ENCODE measurements at regions not wholly inside any gene's neighbourhood (a gene's known extent, or its start where the extent isn't known, plus 50 kb on each side); places are given as distances from the start of the nearest gene placed in this dataset.

- Histone ChIP-seq H3K4me2 (ENCODE audit: control insufficient read depth, extremely low read depth, insufficient read depth, low read depth, low read length) (no peak overlapping the region), H3K27me3 (ENCODE audit: control insufficient read depth, extremely low read depth, insufficient read depth, low read length) (no peaks in the 10 kb centered on the region), H3K27ac (ENCODE audit: control insufficient read depth, insufficient read depth, low read length) (no peak overlapping the region), H3K4me3 (ENCODE audit: control insufficient read depth in 2 of 3, extremely low read depth in 1 of 3, insufficient read depth in 2 of 3, low read depth in 1 of 3, low read length in 3 of 3) (no peak overlapping the region), H3K9me3 (ENCODE audit: control insufficient read depth, low read depth, low read length) (no peaks in the 10 kb centered on the region), H2AFZ (ENCODE audit: control insufficient read depth, low read length) (no peak overlapping the region), H3K79me2 (ENCODE audit: control insufficient read depth, insufficient read depth, low read length) (no peaks in the 10 kb centered on the region), H3K9me1 (ENCODE audit: control insufficient read depth, extremely low read depth, insufficient read depth, low read length) (no peaks in the 10 kb centered on the region), H3K36me3 (ENCODE audit: control insufficient read depth in 2 of 2, extremely low read depth in 1 of 2, insufficient read depth in 2 of 2, low read length in 2 of 2) (no peaks in the 10 kb centered on the region), H3K9ac (ENCODE audit: control insufficient read depth, extremely low read depth, insufficient read depth, low read length) (no peak overlapping the region), H4K20me1 (ENCODE audit: control insufficient read depth, extremely low read depth, insufficient read depth, low read length) (no peaks in the 10 kb centered on the region), H3K4me1 (ENCODE audit: control insufficient read depth, extremely low read depth, insufficient read depth, low read length) (no peaks in the 10 kb centered on the region)
- DNase-seq (ENCODE audit: low read depth, low spot score): no peak
- no peak for TF ChIP-seq EZH2 (IDR thresholded peaks at IDR 0.05; ENCODE audit: low read length)
- TF ChIP-seq, protein P1, sequence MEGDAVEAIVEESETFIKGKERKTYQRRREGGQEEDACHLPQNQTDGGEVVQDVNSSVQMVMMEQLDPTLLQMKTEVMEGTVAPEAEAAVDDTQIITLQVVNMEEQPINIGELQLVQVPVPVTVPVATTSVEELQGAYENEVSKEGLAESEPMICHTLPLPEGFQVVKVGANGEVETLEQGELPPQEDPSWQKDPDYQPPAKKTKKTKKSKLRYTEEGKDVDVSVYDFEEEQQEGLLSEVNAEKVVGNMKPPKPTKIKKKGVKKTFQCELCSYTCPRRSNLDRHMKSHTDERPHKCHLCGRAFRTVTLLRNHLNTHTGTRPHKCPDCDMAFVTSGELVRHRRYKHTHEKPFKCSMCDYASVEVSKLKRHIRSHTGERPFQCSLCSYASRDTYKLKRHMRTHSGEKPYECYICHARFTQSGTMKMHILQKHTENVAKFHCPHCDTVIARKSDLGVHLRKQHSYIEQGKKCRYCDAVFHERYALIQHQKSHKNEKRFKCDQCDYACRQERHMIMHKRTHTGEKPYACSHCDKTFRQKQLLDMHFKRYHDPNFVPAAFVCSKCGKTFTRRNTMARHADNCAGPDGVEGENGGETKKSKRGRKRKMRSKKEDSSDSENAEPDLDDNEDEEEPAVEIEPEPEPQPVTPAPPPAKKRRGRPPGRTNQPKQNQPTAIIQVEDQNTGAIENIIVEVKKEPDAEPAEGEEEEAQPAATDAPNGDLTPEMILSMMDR (optimal IDR thresholded peaks at IDR 0.05 in 1 of 3, IDR thresholded peaks at IDR 0.05 in 1 of 3, conservative IDR thresholded peaks at IDR 0.05 in 1 of 3; ENCODE audit: extremely low read depth in 1 of 3, insufficient read depth in 2 of 3, low read length in 3 of 3): no peak
- dilution Hi-C loops (cut with MboI; ENCODE audit: extremely low pct_ligation_motif_present, low sequenced_read_pairs): no loop called here
- FAIRE-seq: no peak
These were observed 85.5 kb upstream of the NUDT12 start for GRCh38 chr5:103648086-103648485.

DNA sequence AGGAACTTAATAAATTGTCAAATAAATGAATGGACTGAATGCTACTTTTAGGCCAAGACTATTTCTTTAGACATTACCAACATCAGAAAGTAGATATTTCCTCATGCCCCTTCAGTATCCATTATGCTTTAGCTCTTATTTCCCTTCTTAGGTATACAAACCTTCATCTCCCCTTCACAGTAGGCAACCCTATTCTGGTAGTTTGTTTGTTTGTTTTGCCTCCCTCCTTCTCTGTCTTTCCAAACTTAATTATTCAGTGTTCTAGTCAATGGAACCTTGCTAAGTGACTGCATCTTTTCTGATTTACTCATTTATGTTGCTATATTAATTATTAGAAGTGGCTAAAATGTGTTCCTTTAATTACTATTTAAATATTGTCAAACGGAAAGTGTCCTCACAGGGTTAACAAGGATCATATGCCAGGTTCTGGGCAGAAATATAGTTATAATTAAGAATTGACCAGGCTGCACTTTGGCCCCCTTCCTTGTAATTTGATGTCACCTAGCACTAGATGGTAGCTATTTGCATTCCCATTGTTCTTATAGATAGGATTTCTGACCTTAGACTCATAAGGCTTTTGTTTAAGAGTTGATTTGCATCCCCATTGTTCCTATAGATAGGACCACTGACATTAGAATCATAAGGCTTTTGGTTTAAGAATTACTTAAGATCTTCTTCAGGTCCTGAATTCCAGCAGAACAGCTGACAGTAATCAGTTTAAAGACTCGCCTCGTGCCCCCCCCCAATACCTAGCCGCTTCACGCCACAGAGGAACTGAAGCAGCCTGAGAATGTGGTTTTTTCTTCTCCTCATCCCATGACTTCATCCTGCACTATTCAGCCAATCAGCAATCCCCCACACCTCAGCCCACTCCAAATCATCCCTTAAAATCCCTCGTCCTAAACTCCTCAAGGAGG is 84.4 kb upstream of the NUDT12 start:
- H3K4me2 ChIP-seq (ENCODE audit: control insufficient read depth, extremely low read depth, insufficient read depth, low read depth, low read length): no peak overlapping the region
- no peak overlapping the region for H3K4me3 ChIP-seq (ENCODE audit: control insufficient read depth in 2 of 3, extremely low read depth in 1 of 3, insufficient read depth in 2 of 3, low read depth in 1 of 3, low read length in 3 of 3)
- no peaks in the 10 kb centered on the region for H3K36me3 ChIP-seq (ENCODE audit: control insufficient read depth in 2 of 2, extremely low read depth in 1 of 2, insufficient read depth in 2 of 2, low read length in 2 of 2)
- H3K27ac ChIP-seq (ENCODE audit: control insufficient read depth, insufficient read depth, low read length): no peak overlapping the region
- H3K27me3 ChIP-seq (ENCODE audit: control insufficient read depth, extremely low read depth, insufficient read depth, low read length): no peaks in the 10 kb centered on the region
- no peaks in the 10 kb centered on the region for H3K9me3 ChIP-seq (ENCODE audit: control insufficient read depth, low read depth, low read length)
- dilution Hi-C loops (cut with MboI; ENCODE audit: extremely low pct_ligation_motif_present, low sequenced_read_pairs): no loop called here
- H3K9me1 ChIP-seq (ENCODE audit: control insufficient read depth, extremely low read depth, insufficient read depth, low read length): no peaks in the 10 kb centered on the region
- no peaks in the 10 kb centered on the region for H4K20me1 ChIP-seq (ENCODE audit: control insufficient read depth, extremely low read depth, insufficient read depth, low read length)
- H3K4me1 ChIP-seq (ENCODE audit: control insufficient read depth, extremely low read depth, insufficient read depth, low read length): no peaks in the 10 kb centered on the region
- no peak overlapping the region for H2AFZ ChIP-seq (ENCODE audit: control insufficient read depth, low read length)
- no peak for FAIRE-seq
- DNase-seq (ENCODE audit: low read depth, low spot score): no peak
- no peak overlapping the region for H3K9ac ChIP-seq (ENCODE audit: control insufficient read depth, extremely low read depth, insufficient read depth, low read length)
- H3K79me2 ChIP-seq (ENCODE audit: control insufficient read depth, insufficient read depth, low read length): no peaks in the 10 kb centered on the region
- TF ChIP-seq, protein P1 (optimal IDR thresholded peaks at IDR 0.05 in 1 of 3, IDR thresholded peaks at IDR 0.05 in 1 of 3, conservative IDR thresholded peaks at IDR 0.05 in 1 of 3; ENCODE audit: extremely low read depth in 1 of 3, insufficient read depth in 2 of 3, low read length in 3 of 3): no peak
- TF ChIP-seq EZH2 (IDR thresholded peaks at IDR 0.05; ENCODE audit: low read length): no peak
